GM19328 (cell line): ENCODE measurements at regions not wholly inside any gene's neighbourhood (a gene's known extent, or its start where the extent isn't known, plus 50 kb on each side); places are given as distances from the start of the nearest gene placed in this dataset.

Experiments used
- ATAC-seq: cut with Tn5 transposase; IDR thresholded peaks from one replicate; pipeline ENCODE4 v1.9.1; 2021; ENCODE audit warnings: mild to moderate bottlenecking, moderate library complexity; ENCODE audit not compliant: unreplicated experiment

DNA sequence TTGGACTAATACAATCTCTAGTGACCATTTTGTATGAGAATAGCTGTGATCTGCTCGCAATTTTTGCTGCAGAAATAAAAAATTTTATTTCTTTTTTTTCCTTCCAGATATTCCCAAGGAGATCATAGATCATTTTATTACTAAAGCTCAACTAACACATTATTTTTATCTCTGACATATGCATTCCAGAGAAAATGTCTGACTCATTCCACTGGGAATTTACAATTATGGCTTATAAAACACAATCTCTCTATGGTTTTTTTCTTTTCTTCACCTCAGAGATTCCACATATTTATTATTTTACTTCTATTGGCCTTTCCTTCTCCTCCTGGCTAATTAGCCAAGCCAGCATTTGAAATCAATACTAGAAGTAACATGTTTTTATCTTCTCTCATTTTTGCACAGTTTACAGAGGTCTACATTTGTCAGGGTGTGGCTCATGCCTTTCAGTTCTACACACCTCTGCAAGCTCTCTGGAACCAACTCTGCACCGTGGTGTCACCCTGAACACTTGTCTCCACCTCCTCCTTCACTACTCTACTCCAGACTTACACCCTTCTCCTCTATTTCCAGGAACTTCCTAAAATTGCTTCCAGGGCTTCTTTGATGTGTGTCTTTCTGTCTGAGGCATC is 59.8 kb upstream of the GPM6A start:
- ATAC-seq, result no peak

- no peak for ATAC-seq
Measured at GRCh38 chr4:175873707-175874106, 61.6 kb upstream of the GPM6A start.

DNA sequence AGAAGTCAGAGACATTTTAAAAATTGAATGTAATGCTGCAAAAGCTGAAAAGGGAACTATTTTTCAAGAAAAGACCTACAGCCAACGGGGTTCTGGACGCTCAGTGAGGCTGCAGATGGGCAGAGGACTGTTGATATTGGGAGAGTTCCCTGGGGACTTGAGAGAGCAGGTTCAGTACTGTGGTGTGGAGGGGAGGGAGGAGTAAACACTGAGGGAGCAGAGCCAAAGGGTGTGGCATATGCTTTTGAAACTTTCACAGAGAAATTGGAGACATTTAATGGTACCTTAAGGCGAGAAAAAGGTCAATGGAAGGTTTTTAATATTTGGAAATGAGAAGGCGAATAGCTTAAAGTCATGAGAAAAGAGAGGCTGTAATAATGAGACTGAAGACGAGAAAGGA is 62.2 kb upstream of the GPM6A start:
- no peak for ATAC-seq

GRCh38 chr4:175875993-175876771 is 64.1 kb upstream of the GPM6A start:
- no peak for ATAC-seq

- no peak for ATAC-seq
Measured at GRCh38 chr4:175882891-175883290, 70.8 kb upstream of the GPM6A start.

- no peak for ATAC-seq
Measured at GRCh38 chr4:175884048-175884447, 72.0 kb upstream of the GPM6A start.

DNA sequence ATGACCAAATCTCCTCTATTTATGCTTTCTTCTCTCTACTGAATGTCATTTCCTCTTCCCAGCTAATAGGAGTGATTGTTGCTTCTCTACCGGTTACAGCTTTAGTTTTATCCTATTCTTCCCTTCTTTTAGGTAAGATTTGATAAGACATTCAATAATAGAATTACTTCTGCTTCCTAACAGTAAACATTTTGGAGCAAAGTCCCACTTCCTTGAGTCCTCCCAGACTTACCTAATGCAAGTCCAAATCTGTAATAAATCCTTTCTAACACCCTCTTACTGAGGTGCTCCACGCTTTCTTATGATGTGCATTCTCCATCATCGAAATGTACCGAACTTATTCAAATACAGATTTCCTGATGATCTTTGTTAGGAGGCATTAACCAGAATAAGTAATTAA is 79.2 kb upstream of the GPM6A start:
- no peak for ATAC-seq

DNA sequence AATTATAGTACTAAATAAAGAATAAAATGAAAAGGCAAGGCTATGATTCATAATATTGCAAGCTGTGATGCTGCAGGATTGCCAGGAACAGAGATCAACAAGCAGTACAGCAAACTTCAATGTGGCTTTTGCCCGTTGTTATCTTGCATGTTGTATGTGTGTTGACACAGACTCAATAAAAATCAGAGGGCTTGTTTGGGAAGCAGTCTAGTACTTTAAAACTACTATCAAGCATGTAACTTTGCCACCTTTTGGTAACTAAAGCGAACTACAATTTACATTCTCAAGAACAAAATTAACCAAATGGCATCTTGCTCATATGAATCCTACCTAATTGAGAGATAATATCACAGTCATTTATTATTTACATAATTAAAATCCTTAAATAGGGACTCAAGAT is 79.8 kb upstream of the GPM6A start:
- ATAC-seq, result no peak

DNA sequence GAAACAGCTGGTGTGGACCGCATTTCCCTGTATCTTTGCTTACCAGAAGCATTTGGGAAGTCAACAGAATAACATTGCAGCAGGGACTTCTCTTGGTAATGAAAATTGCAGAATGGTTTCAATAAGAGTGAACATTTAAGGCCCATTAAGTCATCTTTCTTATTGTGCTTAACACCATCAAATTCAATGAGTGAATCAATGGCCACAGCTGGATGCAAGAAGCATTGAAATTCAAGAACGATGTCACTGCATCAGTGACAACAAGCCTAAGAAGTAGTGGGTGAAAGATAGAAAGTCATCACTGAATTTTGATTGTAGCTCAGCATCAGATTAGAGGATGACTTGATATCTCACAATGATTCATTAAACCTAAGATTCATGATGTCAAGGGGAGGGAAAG is 93.9 kb upstream of the GPM6A start:
- ATAC-seq, result no peak

- ATAC-seq, result no peak
Measured at GRCh38 chr4:175906384-175906783, 94.3 kb upstream of the GPM6A start.

DNA sequence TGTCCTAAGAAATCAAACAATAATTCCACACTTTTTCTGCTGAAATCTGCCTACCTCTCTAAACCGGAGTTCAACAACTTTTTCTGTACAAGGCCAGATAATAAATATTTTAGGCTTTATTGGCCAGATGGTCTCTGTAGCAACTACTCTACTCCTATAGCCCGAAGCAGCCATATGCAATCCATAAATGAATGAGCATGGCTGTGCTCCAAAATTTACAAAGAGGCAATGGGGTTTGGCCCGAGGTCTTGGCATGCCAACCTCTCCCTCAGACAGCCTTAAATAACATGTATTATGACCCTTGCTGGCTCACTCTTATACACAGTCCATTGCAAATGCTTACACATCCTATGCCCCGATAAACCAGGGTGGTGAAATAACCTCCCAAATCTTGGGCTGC is 98.6 kb upstream of the GPM6A start:
- ATAC-seq, result no peak

GRCh38 chr4:175916626-175917351 is 104.7 kb upstream of the GPM6A start:
- ATAC-seq, result no peak

GRCh38 chr4:175927121-175927520 is 115.1 kb upstream of the GPM6A start:
- ATAC-seq, result no peak

- no peak for ATAC-seq
Measured at GRCh38 chr4:175929441-175929840, 117.4 kb upstream of the GPM6A start.

- no peak for ATAC-seq
Measured at GRCh38 chr4:175929932-175930331, 117.9 kb upstream of the GPM6A start.

DNA sequence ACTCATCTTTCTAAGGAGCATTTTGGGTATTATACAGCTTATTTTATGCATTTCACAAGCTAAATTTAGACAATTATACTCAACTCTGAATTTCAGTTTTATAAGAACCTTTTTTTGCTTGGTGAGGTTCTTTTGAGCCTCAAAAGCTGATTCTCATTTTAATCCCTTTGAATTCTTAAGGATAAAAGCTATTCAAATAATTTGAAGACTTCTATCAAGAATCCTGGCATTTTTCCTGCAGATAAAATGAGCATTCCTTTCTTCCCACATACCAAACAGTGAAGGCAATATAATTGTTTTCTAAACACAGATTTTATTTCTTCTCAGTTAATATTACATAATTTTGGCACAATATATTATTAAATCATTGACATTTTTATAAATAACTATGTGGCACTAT is 118.4 kb upstream of the GPM6A start:
- ATAC-seq, result no peak

DNA sequence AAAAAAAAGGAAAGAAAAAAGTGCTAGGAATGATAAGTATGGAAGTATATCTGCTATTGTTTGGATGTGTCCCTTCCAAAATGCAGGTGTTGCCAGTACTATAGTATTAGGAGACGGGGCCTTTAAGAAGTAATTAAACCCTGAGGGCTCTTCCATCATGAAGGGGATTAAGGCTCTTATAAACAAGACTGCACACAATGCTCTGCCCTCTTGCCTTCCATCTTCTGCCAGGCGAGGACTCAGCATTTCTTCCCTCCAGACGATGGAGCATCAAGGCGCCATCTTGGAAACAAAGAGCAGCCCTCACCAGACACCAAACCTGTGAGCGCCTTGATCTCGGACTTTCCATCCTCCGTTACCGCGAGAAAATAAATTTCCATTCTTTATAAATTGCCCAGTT is 120.1 kb upstream of the GPM6A start:
- ATAC-seq, result no peak

DNA sequence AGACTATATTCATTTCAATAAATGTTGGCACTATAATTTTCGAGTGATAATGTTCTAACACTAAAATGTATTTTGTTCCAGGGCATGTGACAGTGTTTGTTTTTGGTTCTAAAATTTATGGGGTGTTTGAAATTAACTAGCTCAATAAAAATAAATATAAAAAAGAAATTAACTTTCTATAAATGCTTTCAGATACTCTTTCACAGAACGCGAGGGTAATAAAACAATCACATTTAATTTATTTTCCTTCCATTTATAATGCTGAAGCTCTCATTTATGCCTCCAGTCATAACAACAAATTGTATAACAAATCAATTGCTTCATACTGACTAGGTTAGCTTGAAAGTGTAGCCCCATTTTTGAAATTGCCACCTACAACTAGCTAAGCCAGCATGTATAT is 122.4 kb upstream of the GPM6A start:
- no peak for ATAC-seq

- ATAC-seq, result no peak
Measured at GRCh38 chr4:175935016-175935661, 123.1 kb upstream of the GPM6A start.

GRCh38 chr4:175944126-175944910 is 121.3 kb upstream of the WDR17 start:
- no peak for ATAC-seq
